ENCODE measurements at regions not wholly inside any gene's neighbourhood (a gene's known extent, or its start where the extent isn't known, plus 50 kb on each side); places are given as distances from the start of the nearest gene placed in this dataset.

GRCh38 chr5:4226565-4226964 is 630.9 kb downstream of the IRX1 start:
- H3K4me1 ChIP-seq (replicated peaks), result no peaks in the 10 kb centered on the region
- no peak for TF ChIP-seq POLR2A (IDR thresholded peaks at IDR 0.05)
- TF ChIP-seq, protein P1, sequence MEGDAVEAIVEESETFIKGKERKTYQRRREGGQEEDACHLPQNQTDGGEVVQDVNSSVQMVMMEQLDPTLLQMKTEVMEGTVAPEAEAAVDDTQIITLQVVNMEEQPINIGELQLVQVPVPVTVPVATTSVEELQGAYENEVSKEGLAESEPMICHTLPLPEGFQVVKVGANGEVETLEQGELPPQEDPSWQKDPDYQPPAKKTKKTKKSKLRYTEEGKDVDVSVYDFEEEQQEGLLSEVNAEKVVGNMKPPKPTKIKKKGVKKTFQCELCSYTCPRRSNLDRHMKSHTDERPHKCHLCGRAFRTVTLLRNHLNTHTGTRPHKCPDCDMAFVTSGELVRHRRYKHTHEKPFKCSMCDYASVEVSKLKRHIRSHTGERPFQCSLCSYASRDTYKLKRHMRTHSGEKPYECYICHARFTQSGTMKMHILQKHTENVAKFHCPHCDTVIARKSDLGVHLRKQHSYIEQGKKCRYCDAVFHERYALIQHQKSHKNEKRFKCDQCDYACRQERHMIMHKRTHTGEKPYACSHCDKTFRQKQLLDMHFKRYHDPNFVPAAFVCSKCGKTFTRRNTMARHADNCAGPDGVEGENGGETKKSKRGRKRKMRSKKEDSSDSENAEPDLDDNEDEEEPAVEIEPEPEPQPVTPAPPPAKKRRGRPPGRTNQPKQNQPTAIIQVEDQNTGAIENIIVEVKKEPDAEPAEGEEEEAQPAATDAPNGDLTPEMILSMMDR (IDR thresholded peaks at IDR 0.05), result no peak
- no peak for TF ChIP-seq POLR2AphosphoS5 (IDR thresholded peaks at IDR 0.05)
- intact Hi-C loops (cut with DNase I), result no loop called here
- no peak overlapping the region for H3K27ac ChIP-seq
- 76% methylated on average over 5 of the region's 5 CpGs for WGBS
- H3K4me3 ChIP-seq, result no peak overlapping the region
- H3K27me3 ChIP-seq (replicated peaks; ENCODE audit: insufficient read depth), result no peaks in the 10 kb centered on the region
- H3K9me3 ChIP-seq, result no peaks in the 10 kb centered on the region
- DNase-seq (ENCODE audit: low spot score), result no peak
- no peaks in the 10 kb centered on the region for H3K36me3 ChIP-seq

- TF ChIP-seq POLR2AphosphoS5 (IDR thresholded peaks at IDR 0.05) (no peak), POLR2A (IDR thresholded peaks at IDR 0.05) (no peak)
- TF ChIP-seq, protein P1 (IDR thresholded peaks at IDR 0.05), result no peak
- Histone ChIP-seq H3K27me3 (replicated peaks; ENCODE audit: insufficient read depth) (no peaks in the 10 kb centered on the region), H3K27ac (no peak overlapping the region), H3K9me3 (no peaks in the 10 kb centered on the region), H3K4me3 (no peak overlapping the region), H3K4me1 (replicated peaks) (no peaks in the 10 kb centered on the region), H3K36me3 (no peaks in the 10 kb centered on the region)
- 90% methylated on average over 6 of the region's 6 CpGs for WGBS
- no peak for DNase-seq (ENCODE audit: low spot score)
- intact Hi-C loops (cut with DNase I), result no loop called here
These were observed 633.1 kb downstream of the IRX1 start for GRCh38 chr5:4228708-4229107.

DNA sequence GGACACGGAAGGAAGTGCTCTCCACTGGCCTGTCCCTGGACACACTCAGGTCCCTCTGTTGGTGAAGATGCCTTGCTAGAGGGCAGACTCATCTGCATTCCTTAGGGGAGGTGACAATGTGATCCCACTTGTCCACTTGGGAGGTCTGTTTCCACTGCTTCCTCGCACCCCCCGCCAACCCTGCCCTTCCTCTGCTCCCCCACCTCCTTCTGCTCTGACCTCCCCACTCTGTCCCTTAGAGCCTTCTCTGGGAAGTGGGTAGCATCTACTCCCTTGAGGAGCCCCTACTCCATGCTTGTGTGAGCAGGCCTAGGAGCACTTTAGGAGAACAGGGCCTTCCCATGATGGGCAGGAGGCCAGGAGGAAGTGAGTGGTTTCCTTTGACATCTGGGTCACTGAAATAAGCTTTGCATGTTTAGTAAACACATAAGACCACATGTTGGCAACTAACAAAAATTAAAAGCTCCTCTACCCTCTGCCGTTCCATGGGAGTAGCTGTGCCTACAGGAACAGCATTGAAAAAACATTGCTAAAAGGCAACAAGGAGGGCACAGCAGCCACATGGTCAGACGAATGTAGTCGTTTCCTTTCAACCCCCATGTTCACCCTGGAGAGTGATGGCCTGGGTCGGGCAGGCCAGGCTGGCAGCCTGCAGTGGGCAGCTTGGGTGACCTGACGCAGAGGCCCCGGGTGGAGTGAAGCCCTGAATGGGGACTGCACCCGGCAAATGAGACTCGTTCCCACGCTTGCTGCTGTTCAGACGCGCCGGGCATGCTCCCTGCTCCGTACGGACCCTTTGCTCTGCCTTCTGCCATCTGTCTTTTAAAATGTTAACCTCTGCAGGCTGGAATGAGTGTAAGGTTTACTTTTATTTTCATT is 634.0 kb downstream of the IRX1 start:
- no peaks in the 10 kb centered on the region for H3K4me1 ChIP-seq (replicated peaks)
- H3K4me3 ChIP-seq, result no peak overlapping the region
- H3K9me3 ChIP-seq, result no peaks in the 10 kb centered on the region
- TF ChIP-seq POLR2A (IDR thresholded peaks at IDR 0.05), result no peak
- TF ChIP-seq, protein P1 (IDR thresholded peaks at IDR 0.05), result no peak
- TF ChIP-seq POLR2AphosphoS5 (IDR thresholded peaks at IDR 0.05), result no peak
- no peaks in the 10 kb centered on the region for H3K27me3 ChIP-seq (replicated peaks; ENCODE audit: insufficient read depth)
- no peak for DNase-seq (ENCODE audit: low spot score)
- no peaks in the 10 kb centered on the region for H3K36me3 ChIP-seq
- intact Hi-C loops (cut with DNase I), result no loop called here
- no peak overlapping the region for H3K27ac ChIP-seq
- WGBS, result 92% methylated on average over 17 of the region's 17 CpGs

DNA sequence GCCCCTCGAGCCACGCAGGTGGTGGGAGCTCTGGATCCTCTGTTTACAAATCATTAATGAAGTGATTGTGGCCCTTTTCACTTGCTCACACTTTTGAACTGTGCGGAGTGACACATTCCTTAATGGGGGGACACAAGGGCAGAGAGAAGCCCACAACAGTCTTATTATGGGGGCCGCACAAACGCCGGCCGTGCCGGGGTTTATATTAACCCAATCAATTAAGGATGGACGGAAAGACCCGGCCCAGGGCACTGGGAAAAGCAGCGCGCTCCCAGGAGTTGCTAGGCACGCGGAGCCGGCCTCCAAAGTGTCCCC is 634.8 kb downstream of the IRX1 start:
- no peak overlapping the region for H3K27ac ChIP-seq
- DNase-seq (ENCODE audit: low spot score), result no peak
- no peaks in the 10 kb centered on the region for H3K9me3 ChIP-seq
- H3K4me3 ChIP-seq, result no peak overlapping the region
- intact Hi-C loops (cut with DNase I), result no loop called here
- TF ChIP-seq POLR2AphosphoS5 (IDR thresholded peaks at IDR 0.05) (no peak), POLR2A (IDR thresholded peaks at IDR 0.05) (no peak)
- TF ChIP-seq, protein P1 (IDR thresholded peaks at IDR 0.05), result no peak
- 45% methylated on average over 15 of the region's 15 CpGs for WGBS
- no peaks in the 10 kb centered on the region for H3K36me3 ChIP-seq
- H3K27me3 ChIP-seq (replicated peaks; ENCODE audit: insufficient read depth), result no peaks in the 10 kb centered on the region
- H3K4me1 ChIP-seq (replicated peaks), result no peaks in the 10 kb centered on the region

Data from prostate gland (tissue), 2 donors.